ENCODE measurements at regions not wholly inside any gene's neighbourhood (a gene's known extent, or its start where the extent isn't known, plus 50 kb on each side); places are given as distances from the start of the nearest gene placed in this dataset.

- no peak for TF ChIP-seq POLR2AphosphoS5 (IDR thresholded peaks at IDR 0.05; ENCODE audit: low read depth)
- TF ChIP-seq, protein P1, sequence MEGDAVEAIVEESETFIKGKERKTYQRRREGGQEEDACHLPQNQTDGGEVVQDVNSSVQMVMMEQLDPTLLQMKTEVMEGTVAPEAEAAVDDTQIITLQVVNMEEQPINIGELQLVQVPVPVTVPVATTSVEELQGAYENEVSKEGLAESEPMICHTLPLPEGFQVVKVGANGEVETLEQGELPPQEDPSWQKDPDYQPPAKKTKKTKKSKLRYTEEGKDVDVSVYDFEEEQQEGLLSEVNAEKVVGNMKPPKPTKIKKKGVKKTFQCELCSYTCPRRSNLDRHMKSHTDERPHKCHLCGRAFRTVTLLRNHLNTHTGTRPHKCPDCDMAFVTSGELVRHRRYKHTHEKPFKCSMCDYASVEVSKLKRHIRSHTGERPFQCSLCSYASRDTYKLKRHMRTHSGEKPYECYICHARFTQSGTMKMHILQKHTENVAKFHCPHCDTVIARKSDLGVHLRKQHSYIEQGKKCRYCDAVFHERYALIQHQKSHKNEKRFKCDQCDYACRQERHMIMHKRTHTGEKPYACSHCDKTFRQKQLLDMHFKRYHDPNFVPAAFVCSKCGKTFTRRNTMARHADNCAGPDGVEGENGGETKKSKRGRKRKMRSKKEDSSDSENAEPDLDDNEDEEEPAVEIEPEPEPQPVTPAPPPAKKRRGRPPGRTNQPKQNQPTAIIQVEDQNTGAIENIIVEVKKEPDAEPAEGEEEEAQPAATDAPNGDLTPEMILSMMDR (IDR thresholded peaks at IDR 0.05; ENCODE audit: insufficient read depth, low read length) = no peak
- TF ChIP-seq, protein P2, sequence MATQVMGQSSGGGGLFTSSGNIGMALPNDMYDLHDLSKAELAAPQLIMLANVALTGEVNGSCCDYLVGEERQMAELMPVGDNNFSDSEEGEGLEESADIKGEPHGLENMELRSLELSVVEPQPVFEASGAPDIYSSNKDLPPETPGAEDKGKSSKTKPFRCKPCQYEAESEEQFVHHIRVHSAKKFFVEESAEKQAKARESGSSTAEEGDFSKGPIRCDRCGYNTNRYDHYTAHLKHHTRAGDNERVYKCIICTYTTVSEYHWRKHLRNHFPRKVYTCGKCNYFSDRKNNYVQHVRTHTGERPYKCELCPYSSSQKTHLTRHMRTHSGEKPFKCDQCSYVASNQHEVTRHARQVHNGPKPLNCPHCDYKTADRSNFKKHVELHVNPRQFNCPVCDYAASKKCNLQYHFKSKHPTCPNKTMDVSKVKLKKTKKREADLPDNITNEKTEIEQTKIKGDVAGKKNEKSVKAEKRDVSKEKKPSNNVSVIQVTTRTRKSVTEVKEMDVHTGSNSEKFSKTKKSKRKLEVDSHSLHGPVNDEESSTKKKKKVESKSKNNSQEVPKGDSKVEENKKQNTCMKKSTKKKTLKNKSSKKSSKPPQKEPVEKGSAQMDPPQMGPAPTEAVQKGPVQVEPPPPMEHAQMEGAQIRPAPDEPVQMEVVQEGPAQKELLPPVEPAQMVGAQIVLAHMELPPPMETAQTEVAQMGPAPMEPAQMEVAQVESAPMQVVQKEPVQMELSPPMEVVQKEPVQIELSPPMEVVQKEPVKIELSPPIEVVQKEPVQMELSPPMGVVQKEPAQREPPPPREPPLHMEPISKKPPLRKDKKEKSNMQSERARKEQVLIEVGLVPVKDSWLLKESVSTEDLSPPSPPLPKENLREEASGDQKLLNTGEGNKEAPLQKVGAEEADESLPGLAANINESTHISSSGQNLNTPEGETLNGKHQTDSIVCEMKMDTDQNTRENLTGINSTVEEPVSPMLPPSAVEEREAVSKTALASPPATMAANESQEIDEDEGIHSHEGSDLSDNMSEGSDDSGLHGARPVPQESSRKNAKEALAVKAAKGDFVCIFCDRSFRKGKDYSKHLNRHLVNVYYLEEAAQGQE (IDR thresholded peaks at IDR 0.05; ENCODE audit: insufficient replicate concordance, low read depth) = no peak
- no peak for TF ChIP-seq GABPA (IDR thresholded peaks at IDR 0.05; ENCODE audit: low read depth)
- TF ChIP-seq SPI1 (IDR thresholded peaks at IDR 0.05; ENCODE audit: borderline replicate concordance, low read depth) = no peak
- Histone ChIP-seq H3K27ac (replicated peaks) (no peak overlapping the region), H3K27me3 (ENCODE audit: insufficient read depth, poor library complexity, severe bottlenecking) (no peaks in the 10 kb centered on the region), H3K4me3 (replicated peaks; ENCODE audit: insufficient read depth, low read length) (no peak overlapping the region)
- DNase-seq (ENCODE audit: low read depth in 1 of 2, low spot score in 1 of 2) = no peak
Observed at GRCh38 chr20:22274330-22274729, 310.0 kb downstream of the FOXA2 start.

DNA sequence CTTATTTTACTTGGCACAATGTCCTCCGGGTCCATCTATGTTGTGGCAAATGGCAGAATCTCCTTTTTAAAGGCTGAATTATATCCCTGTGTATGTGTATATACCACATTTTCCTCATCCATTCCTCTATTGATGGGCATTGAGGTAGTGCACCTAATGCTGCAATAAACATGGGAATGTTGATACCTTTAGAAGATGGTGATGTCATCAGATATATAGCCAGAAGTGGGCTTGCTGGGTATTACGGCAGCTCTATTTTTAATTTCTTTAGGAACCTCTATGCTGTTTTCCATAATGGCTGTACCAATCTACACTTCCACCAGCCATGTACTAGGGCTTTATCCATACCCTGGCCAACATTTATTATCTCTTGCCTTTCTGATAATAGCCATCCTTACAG is 315.7 kb downstream of the FOXA2 start:
- TF ChIP-seq, protein P1 (IDR thresholded peaks at IDR 0.05; ENCODE audit: insufficient read depth, low read length) = no peak
- TF ChIP-seq POLR2AphosphoS5 (IDR thresholded peaks at IDR 0.05; ENCODE audit: low read depth) = no peak
- TF ChIP-seq SPI1 (IDR thresholded peaks at IDR 0.05; ENCODE audit: borderline replicate concordance, low read depth) = no peak
- TF ChIP-seq, protein P2 (IDR thresholded peaks at IDR 0.05; ENCODE audit: insufficient replicate concordance, low read depth) = no peak
- no peak for TF ChIP-seq GABPA (IDR thresholded peaks at IDR 0.05; ENCODE audit: low read depth)
- DNase-seq (ENCODE audit: low read depth in 1 of 2, low spot score in 1 of 2) = no peak
- H3K27me3 ChIP-seq (ENCODE audit: insufficient read depth, poor library complexity, severe bottlenecking) = peaks cover 3% of the 10 kb centered on the region
- H3K4me3 ChIP-seq (replicated peaks; ENCODE audit: insufficient read depth, low read length) = no peak overlapping the region
- H3K27ac ChIP-seq (replicated peaks) = no peak overlapping the region

GRCh38 chr20:22264917-22265316 is 319.5 kb downstream of the FOXA2 start:
- peaks cover 8% of the 10 kb centered on the region for H3K27me3 ChIP-seq (ENCODE audit: insufficient read depth, poor library complexity, severe bottlenecking)
- no peak overlapping the region for H3K4me3 ChIP-seq (replicated peaks; ENCODE audit: insufficient read depth, low read length)
- no peak for DNase-seq (ENCODE audit: low read depth in 1 of 2, low spot score in 1 of 2)
- TF ChIP-seq GABPA (IDR thresholded peaks at IDR 0.05; ENCODE audit: low read depth) = no peak
- no peak overlapping the region for H3K27ac ChIP-seq (replicated peaks)

DNA sequence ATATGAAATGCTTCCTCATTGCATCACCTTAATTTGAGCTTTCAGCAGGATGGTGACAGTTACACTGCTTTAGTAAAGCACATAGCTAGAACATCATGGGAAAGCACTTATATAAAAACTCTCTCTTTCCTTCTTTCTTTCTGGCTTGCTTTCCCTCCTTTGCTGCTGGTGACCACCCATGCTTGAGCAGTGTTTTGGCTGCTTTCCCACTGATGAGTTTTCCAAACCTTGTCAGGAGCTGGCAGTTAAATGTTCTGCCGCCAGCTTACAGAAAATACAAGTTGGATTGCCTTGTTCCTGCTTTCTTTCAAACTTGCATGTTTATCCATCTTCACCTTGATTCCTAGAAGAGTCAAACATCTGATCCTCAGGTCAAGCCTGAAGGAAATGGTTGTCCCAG is 323.9 kb downstream of the FOXA2 start:
- TF ChIP-seq GABPA (IDR thresholded peaks at IDR 0.05; ENCODE audit: low read depth) = no peak
- TF ChIP-seq, protein P2 (IDR thresholded peaks at IDR 0.05; ENCODE audit: insufficient replicate concordance, low read depth) = no peak
- TF ChIP-seq, protein P1 (IDR thresholded peaks at IDR 0.05; ENCODE audit: insufficient read depth, low read length) = no peak
- TF ChIP-seq POLR2AphosphoS5 (IDR thresholded peaks at IDR 0.05; ENCODE audit: low read depth) = no peak
- TF ChIP-seq SPI1 (IDR thresholded peaks at IDR 0.05; ENCODE audit: borderline replicate concordance, low read depth) = no peak
- DNase-seq (ENCODE audit: low read depth in 1 of 2, low spot score in 1 of 2) = no peak
- Histone ChIP-seq H3K27me3 (ENCODE audit: insufficient read depth, poor library complexity, severe bottlenecking) (peaks cover 8% of the 10 kb centered on the region), H3K27ac (replicated peaks) (no peak overlapping the region), H3K4me3 (replicated peaks; ENCODE audit: insufficient read depth, low read length) (no peak overlapping the region)

All from HL-60 (cell line).